ENCODE measurements at regions not wholly inside any gene's neighbourhood (a gene's known extent, or its start where the extent isn't known, plus 50 kb on each side); places are given as distances from the start of the nearest gene placed in this dataset.

- no peak for TF ChIP-seq CTCF (conservative IDR thresholded peaks at IDR 0.05; ENCODE audit: control insufficient read depth, insufficient read depth, low read depth, low read length)
- H3K4me3 ChIP-seq (ENCODE audit: control insufficient read depth, low read depth, low read length), result no peak overlapping the region
- no peak for DNase-seq (ENCODE audit: low read depth)
Observed at GRCh38 chr2:142603759-142604158, 273.7 kb upstream of the KYNU start.

GRCh38 chr2:142602418-142602989, 275.0 kb upstream of the KYNU start:
- DNase-seq (ENCODE audit: low read depth), result no peak
- TF ChIP-seq CTCF (conservative IDR thresholded peaks at IDR 0.05; ENCODE audit: control insufficient read depth, insufficient read depth, low read depth, low read length), result no peak

GRCh38 chr2:142601794-142602193, 275.7 kb upstream of the KYNU start:
- no peak for TF ChIP-seq CTCF (conservative IDR thresholded peaks at IDR 0.05; ENCODE audit: control insufficient read depth, insufficient read depth, low read depth, low read length)
- DNase-seq (ENCODE audit: low read depth), result no peak
- no peak overlapping the region for H3K4me3 ChIP-seq (ENCODE audit: control insufficient read depth, low read depth, low read length)

More at GRCh38 chr2:142602418-142602989, 275.0 kb upstream of the KYNU start:
- H3K4me3 ChIP-seq (ENCODE audit: control insufficient read depth, low read depth, low read length), result no peak overlapping the region

- no peak for DNase-seq (ENCODE audit: low read depth)
- no peak for TF ChIP-seq CTCF (conservative IDR thresholded peaks at IDR 0.05; ENCODE audit: control insufficient read depth, insufficient read depth, low read depth, low read length)
- no peak overlapping the region for H3K4me3 ChIP-seq (ENCODE audit: control insufficient read depth, low read depth, low read length)
Observed at GRCh38 chr2:142599504-142599903, 278.0 kb upstream of the KYNU start.

GRCh38 chr2:142598846-142599245, 278.6 kb upstream of the KYNU start:
- DNase-seq (ENCODE audit: low read depth), result no peak
- no peak for TF ChIP-seq CTCF (conservative IDR thresholded peaks at IDR 0.05; ENCODE audit: control insufficient read depth, insufficient read depth, low read depth, low read length)
- no peak overlapping the region for H3K4me3 ChIP-seq (ENCODE audit: control insufficient read depth, low read depth, low read length)

- DNase-seq (ENCODE audit: low read depth), result no peak
- no peak overlapping the region for H3K4me3 ChIP-seq (ENCODE audit: control insufficient read depth, low read depth, low read length)
- TF ChIP-seq CTCF (conservative IDR thresholded peaks at IDR 0.05; ENCODE audit: control insufficient read depth, insufficient read depth, low read depth, low read length), result no peak
Observed at GRCh38 chr2:142596334-142597088, 281.0 kb upstream of the KYNU start.
